HPDE6-E6E7 (cell line): ENCODE measurements at regions not wholly inside any gene's neighbourhood (a gene's known extent, or its start where the extent isn't known, plus 50 kb on each side); places are given as distances from the start of the nearest gene placed in this dataset.

Source experiments
- DNase-seq: peaks from one replicate; pipeline ENCODE4 v3.0.0; 2011; ENCODE audit warnings: missing footprints; ENCODE audit errors: extremely low spot score

GRCh38 chr12:23455283-23455682, 494.2 kb downstream of the SOX5 start:
- no peak for DNase-seq

DNA sequence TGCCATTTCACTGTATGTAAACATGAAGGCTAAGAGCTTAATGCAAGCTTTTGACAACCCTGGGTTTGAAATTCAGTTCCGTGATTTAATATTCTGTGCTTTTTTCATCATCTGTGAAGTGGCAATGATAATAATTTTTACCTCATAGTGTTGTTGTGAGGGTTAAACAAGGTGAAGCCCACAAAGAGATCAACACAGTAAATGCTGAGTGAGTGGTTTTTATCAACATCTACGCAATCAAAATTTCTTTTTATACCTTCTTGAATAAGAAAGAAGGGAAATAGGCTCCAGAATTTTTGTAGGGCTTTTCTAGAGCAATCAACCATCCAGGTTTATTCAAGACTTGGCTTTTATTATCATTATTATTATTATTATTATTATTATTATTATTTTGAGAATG, 490.8 kb downstream of the SOX5 start:
- DNase-seq: no peak

- no peak for DNase-seq
Measured at GRCh38 chr12:23462546-23462945, 486.9 kb downstream of the SOX5 start.

GRCh38 chr12:23463172-23463571, 486.3 kb downstream of the SOX5 start:
- no peak for DNase-seq

DNA sequence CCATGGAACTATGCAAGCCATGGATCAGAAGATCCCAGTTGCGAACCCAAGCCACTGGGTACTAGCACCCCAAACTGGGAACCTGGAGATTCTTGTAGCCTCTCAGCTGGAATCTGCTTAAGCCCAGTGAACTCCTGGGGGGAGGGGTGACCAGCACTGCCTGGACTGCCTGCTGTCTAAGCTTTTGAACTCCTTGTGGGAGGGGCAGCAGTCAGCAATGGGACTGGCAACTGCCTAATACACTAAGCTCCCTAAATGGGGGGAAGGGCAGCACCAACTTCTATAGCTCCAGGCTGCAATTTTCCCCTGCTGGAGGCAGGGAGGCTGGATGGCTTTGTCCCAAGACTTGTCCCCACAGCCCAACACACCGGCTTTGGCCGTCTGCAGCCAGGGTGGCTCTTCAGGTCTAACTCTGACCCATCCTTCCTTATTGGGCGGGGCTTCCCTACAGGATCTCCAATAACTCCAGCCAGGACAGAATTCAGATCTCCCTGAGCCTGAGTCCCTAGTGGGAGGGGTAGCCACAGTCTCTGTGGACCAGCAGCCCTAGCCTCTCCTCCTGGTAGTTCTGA, 485.1 kb downstream of the SOX5 start:
- no peak for DNase-seq

DNA sequence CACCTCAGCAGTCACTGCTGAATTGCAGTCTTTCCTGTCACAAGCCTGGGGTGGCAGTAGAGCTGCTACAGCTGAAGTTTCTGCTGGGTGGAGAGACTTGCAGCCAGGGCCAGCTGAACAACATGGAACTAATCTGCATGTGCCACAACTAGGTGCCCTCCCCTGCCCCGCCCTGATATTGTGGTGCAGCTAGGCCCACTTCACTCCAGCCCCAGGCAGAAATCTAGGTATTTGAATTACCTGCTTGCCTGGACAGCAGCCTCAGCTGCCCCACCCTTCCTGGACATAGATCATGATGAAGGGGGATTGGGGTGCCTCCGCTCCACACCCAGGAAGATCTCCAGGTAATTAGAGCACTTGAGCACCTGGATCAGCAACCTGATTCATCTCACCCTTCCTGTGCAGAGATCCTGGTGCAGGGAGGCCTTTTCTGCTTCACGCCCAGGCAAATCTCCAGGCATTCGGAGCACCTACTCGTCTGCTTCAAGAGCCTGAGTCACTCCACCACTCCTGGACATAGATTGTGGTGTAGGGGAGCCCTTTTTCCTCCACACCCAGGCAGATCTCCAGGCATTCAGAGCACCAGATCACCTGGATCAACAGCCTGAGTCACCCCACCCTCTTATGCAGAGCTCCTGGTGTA, 477.0 kb downstream of the SOX5 start:
- DNase-seq: peak; percentile 77

DNA sequence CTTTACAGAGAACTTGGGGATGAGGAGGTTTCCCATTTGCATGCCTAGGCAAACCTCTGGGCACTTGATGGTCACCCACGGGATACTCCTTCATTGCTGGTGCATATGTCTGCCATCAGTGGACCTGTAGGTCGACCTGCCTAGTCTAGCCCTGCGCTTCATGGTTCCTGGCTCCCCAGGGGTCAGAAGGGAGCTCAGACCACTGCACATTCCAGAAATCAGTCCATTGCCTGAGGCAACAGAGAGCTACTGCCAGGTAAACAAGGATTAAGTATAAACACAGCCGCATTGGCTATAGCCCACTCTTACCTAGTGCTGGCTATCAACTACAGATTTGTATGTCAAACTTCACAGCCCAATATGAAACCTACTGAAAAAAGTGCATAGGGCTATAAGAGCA, 476.4 kb downstream of the SOX5 start:
- no peak for DNase-seq

DNA sequence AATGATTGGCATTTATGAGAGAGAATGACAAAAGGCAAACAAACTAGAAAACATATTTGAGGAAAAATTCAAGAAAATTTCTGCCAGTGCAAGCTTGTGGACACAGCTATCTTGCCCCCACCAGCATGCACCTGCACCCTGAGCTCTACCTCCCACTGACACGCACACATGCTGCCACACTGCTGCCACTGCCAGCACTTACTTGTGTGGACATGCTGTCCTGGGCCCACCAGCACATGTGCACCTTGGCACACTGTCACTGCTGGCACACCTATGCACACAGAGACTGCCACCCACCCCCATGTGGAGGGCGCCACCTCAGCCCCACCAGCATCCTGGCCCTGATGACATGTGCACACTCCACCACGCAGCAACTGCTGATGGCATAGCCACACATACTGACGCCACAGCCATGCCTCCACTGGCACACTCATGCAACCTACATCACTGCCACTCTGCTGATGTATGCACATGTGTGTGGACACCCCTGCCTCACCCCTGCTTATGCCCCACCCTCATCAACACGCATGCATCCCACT, 475.0 kb downstream of the SOX5 start:
- no peak for DNase-seq
